ENCODE measurements at regions not wholly inside any gene's neighbourhood (a gene's known extent, or its start where the extent isn't known, plus 50 kb on each side); places are given as distances from the start of the nearest gene placed in this dataset.

GRCh38 chr2:8628179-8628865 lies 53.5 kb upstream of the ID2 start:
- no peak for DNase-seq

- DNase-seq = no peak
Observed at GRCh38 chr2:8628866-8629209, 53.0 kb upstream of the ID2 start.

- DNase-seq = no peak
Observed at GRCh38 chr2:8629402-8629801, 52.5 kb upstream of the ID2 start.

- no peak for DNase-seq
Observed at GRCh38 chr2:8630676-8631464, 51.0 kb upstream of the ID2 start.

- no peak for DNase-seq
Observed at GRCh38 chr2:8631465-8632005, 50.3 kb upstream of the ID2 start.
